NOMO-1 treated with DMSO at 0.1 percent for 48 hours (cell line): ENCODE measurements at regions not wholly inside any gene's neighbourhood (a gene's known extent, or its start where the extent isn't known, plus 50 kb on each side); places are given as distances from the start of the nearest gene placed in this dataset.
"Not testable (repeated sequence)": the region's sequence is repeated elsewhere in the genome, so short reads cannot be mapped to it uniquely, and the experiment has no call there.

Experiments
- DNase-seq: peaks from one replicate; lab custom pipeline; 2025; ENCODE audit not compliant: unreplicated experiment; lab: John Stamatoyannopoulos, UW

GRCh38 chr14:25444381-25444780, 394.4 kb upstream of the STXBP6 start:
- DNase-seq, result no peak

GRCh38 chr14:25440382-25440781, 390.4 kb upstream of the STXBP6 start:
- DNase-seq, result not testable (repeated sequence)

GRCh38 chr14:25436906-25437305, 387.0 kb upstream of the STXBP6 start:
- DNase-seq, result no peak

- DNase-seq, result no peak
Observed at GRCh38 chr14:25436288-25436875, 386.4 kb upstream of the STXBP6 start.

- no peak for DNase-seq
Observed at GRCh38 chr14:25431211-25432076, 381.5 kb upstream of the STXBP6 start.

- DNase-seq, result no peak
Observed at GRCh38 chr14:25430808-25431207, 380.9 kb upstream of the STXBP6 start.

- no peak for DNase-seq
Observed at GRCh38 chr14:25412998-25413397, 363.1 kb upstream of the STXBP6 start.

- no peak for DNase-seq
Observed at GRCh38 chr14:25411781-25412757, 362.1 kb upstream of the STXBP6 start.

- peak; percentile 19 for DNase-seq
Observed at GRCh38 chr14:25406818-25407217, 356.9 kb upstream of the STXBP6 start.

- DNase-seq, result peak; percentile 62
Observed at GRCh38 chr14:25400607-25401206, 350.8 kb upstream of the STXBP6 start.

- no peak for DNase-seq
Observed at GRCh38 chr14:25396128-25396527, 346.2 kb upstream of the STXBP6 start.

- DNase-seq, result no peak
Observed at GRCh38 chr14:25394791-25395391, 344.9 kb upstream of the STXBP6 start.

GRCh38 chr14:25394356-25394755, 344.4 kb upstream of the STXBP6 start:
- no peak for DNase-seq

- no peak for DNase-seq
Observed at GRCh38 chr14:25389948-25390347, 340.0 kb upstream of the STXBP6 start.

- DNase-seq, result no peak
Observed at GRCh38 chr14:25381498-25381897, 331.6 kb upstream of the STXBP6 start.

GRCh38 chr14:25375639-25376038, 325.7 kb upstream of the STXBP6 start:
- DNase-seq, result no peak

- no peak for DNase-seq
Observed at GRCh38 chr14:25371068-25371467, 321.1 kb upstream of the STXBP6 start.

GRCh38 chr14:25370057-25370456, 320.1 kb upstream of the STXBP6 start:
- DNase-seq, result not testable (repeated sequence)

- no peak for DNase-seq
Observed at GRCh38 chr14:25358330-25358729, 308.4 kb upstream of the STXBP6 start.

GRCh38 chr14:25351269-25351668, 301.3 kb upstream of the STXBP6 start:
- DNase-seq, result no peak

GRCh38 chr14:25350802-25351201, 300.9 kb upstream of the STXBP6 start:
- DNase-seq, result no peak
